Heart left ventricle (tissue), 13 donors: ENCODE measurements at regions not wholly inside any gene's neighbourhood (a gene's known extent, or its start where the extent isn't known, plus 50 kb on each side); places are given as distances from the start of the nearest gene placed in this dataset.

Experiments
- CTCF ChIP-seq, 12 donors: fragments of 200-600 bp; sonication (generic) in 4 of 12; IDR thresholded peaks; one replicate each; pipeline versions ENCODE4 v1.5.0 to v1.8.0; 2018 to 2022; ENCODE audit warnings: antibody characterized with exemption in 12 of 12, mild to moderate bottlenecking in 5 of 12
- POLR2A ChIP-seq, 2 donors: fragments of 450-650 bp; IDR thresholded peaks; one replicate each; pipeline ENCODE4 v1.6.1; 2017; ENCODE audit warnings: antibody characterized with exemption in 2 of 2, mild to moderate bottlenecking in 2 of 2, moderate library complexity in 2 of 2
- donor health status: ischemic (EF 13 %, LVEDD 7.1; RV severe dilation, severe dysfunction).
- donor health status: DM: no; HTN: yes; CAD: no.
- donor health status: DM: no; HTN: no; CAD: no.
- donor health status: ischemic (EF 25% LVEDD 6.9; RV normal size, moderate dysfunction).
- donor health status: ischemic (EF 25% LVEDD 5.7; RV mildly dilated, moderate dysfunction).
- donor health status: ischemic (EF 35%, LVEDD 5.7; RV mildly dilated, moderate dysfunction).
- donor health status: nonischemic (EF 11% LVEDD 7.7; RV severe dilation, severe dysfunction).
- donor health status: DM: yes; HTN: yes; CAD: no.
- donor health status: PGD.
- donor health status: ischemic (EF 29% LVEDD 5.4; RV normal size, mild dysfunction).
- donor health status: nonischemic (EF 23%, LVEDD 6.1; RV moderate dilation, normal function).

GRCh38 chr12:93252221-93252620, 125.5 kb upstream of the NUDT4 start:
- TF ChIP-seq CTCF (IDR thresholded peaks at IDR 0.05): no peak
- TF ChIP-seq POLR2A (IDR thresholded peaks at IDR 0.05): no peak
